ENCODE measurements at regions not wholly inside any gene's neighbourhood (a gene's known extent, or its start where the extent isn't known, plus 50 kb on each side); places are given as distances from the start of the nearest gene placed in this dataset.

DNA sequence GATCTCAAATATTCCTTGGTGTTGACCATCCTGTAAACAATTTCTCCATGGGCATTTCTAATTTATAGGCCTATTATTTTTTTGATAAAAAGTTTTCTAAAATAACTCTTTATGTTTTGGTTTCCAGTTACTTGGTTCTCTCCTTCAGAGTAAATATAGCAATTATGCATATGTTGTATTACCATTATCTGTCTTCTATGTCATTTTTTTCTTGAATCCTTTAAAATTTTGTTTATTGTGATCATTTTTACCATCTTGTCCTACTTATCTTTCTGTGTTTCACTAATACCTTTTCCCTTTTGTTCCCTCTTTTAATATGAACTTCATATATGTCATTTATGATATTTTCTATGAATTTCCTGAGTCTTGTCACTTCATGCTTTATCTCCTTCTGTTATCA lies 341.1 kb downstream of the PDCD6IP start:
- Histone ChIP-seq H3K79me2 (replicated peaks; ENCODE audit: insufficient read depth, low read length) (no peaks in the 10 kb centered on the region), H3K9me2 (ENCODE audit: insufficient read depth, low read length) (no peaks in the 10 kb centered on the region), H4K20me1 (ENCODE audit: insufficient read depth) (no peaks in the 10 kb centered on the region), H3K27ac (ENCODE audit: low read length) (no peak overlapping the region), H2AFZ (ENCODE audit: low read depth, low read length) (no peak overlapping the region), H3F3A (ENCODE audit: insufficient read depth, low read length, poor library complexity, severe bottlenecking) (no peaks in the 10 kb centered on the region), H3K4me3 (ENCODE audit: low read length) (no peak overlapping the region), H3K4me2 (ENCODE audit: low read length) (no peak overlapping the region), H3K27me3 (ENCODE audit: insufficient read depth, low read depth, low read length) (no peaks in the 10 kb centered on the region), H3K9ac (ENCODE audit: low read length) (no peak overlapping the region), H3K36me3 (ENCODE audit: insufficient read depth, low read length) (no peaks in the 10 kb centered on the region), H3K9me3 (ENCODE audit: low read length) (peaks cover 10% of the 10 kb centered on the region)
- TF ChIP-seq MXI1 (conservative IDR thresholded peaks at IDR 0.05; ENCODE audit: poor library complexity, severe bottlenecking) (no peak), POLR2AphosphoS5 (IDR thresholded peaks at IDR 0.05) (no peak), EP300 (conservative IDR thresholded peaks at IDR 0.05; ENCODE audit: poor library complexity, severe bottlenecking) (no peak), SMC3 (conservative IDR thresholded peaks at IDR 0.05; ENCODE audit: poor library complexity) (no peak)
- TF ChIP-seq, protein P1, sequence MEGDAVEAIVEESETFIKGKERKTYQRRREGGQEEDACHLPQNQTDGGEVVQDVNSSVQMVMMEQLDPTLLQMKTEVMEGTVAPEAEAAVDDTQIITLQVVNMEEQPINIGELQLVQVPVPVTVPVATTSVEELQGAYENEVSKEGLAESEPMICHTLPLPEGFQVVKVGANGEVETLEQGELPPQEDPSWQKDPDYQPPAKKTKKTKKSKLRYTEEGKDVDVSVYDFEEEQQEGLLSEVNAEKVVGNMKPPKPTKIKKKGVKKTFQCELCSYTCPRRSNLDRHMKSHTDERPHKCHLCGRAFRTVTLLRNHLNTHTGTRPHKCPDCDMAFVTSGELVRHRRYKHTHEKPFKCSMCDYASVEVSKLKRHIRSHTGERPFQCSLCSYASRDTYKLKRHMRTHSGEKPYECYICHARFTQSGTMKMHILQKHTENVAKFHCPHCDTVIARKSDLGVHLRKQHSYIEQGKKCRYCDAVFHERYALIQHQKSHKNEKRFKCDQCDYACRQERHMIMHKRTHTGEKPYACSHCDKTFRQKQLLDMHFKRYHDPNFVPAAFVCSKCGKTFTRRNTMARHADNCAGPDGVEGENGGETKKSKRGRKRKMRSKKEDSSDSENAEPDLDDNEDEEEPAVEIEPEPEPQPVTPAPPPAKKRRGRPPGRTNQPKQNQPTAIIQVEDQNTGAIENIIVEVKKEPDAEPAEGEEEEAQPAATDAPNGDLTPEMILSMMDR (IDR thresholded peaks at IDR 0.05; ENCODE audit: poor library complexity, severe bottlenecking), result no peak
- TF ChIP-seq, protein P2, sequence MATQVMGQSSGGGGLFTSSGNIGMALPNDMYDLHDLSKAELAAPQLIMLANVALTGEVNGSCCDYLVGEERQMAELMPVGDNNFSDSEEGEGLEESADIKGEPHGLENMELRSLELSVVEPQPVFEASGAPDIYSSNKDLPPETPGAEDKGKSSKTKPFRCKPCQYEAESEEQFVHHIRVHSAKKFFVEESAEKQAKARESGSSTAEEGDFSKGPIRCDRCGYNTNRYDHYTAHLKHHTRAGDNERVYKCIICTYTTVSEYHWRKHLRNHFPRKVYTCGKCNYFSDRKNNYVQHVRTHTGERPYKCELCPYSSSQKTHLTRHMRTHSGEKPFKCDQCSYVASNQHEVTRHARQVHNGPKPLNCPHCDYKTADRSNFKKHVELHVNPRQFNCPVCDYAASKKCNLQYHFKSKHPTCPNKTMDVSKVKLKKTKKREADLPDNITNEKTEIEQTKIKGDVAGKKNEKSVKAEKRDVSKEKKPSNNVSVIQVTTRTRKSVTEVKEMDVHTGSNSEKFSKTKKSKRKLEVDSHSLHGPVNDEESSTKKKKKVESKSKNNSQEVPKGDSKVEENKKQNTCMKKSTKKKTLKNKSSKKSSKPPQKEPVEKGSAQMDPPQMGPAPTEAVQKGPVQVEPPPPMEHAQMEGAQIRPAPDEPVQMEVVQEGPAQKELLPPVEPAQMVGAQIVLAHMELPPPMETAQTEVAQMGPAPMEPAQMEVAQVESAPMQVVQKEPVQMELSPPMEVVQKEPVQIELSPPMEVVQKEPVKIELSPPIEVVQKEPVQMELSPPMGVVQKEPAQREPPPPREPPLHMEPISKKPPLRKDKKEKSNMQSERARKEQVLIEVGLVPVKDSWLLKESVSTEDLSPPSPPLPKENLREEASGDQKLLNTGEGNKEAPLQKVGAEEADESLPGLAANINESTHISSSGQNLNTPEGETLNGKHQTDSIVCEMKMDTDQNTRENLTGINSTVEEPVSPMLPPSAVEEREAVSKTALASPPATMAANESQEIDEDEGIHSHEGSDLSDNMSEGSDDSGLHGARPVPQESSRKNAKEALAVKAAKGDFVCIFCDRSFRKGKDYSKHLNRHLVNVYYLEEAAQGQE (IDR thresholded peaks at IDR 0.05; ENCODE audit: borderline replicate concordance), result no peak

DNA sequence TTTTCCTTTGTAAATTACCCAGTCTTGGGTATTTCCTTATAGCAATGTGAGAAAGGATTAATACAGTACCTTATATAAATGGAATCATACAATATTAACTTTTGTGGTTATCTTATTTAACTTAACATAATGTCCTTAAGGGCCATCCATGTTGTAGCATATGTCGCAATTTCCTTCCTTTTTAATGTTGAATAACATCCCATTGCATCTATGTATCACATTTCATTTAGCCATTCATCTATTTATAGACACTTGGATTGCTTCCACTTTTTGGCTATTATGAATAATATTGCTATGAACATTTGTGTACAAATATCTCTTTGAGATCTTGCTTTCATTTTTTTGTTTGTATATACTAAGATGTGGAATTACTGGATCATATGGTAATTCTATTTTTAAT lies 342.2 kb downstream of the PDCD6IP start:
- no peak overlapping the region for H3K4me3 ChIP-seq (ENCODE audit: low read length)
- no peaks in the 10 kb centered on the region for H3K27me3 ChIP-seq (ENCODE audit: insufficient read depth, low read depth, low read length)
- no peaks in the 10 kb centered on the region for H3K9me2 ChIP-seq (ENCODE audit: insufficient read depth, low read length)
- H2AFZ ChIP-seq (ENCODE audit: low read depth, low read length), result no peak overlapping the region
- H3K27ac ChIP-seq (ENCODE audit: low read length), result no peak overlapping the region
- no peak for TF ChIP-seq SMC3 (conservative IDR thresholded peaks at IDR 0.05; ENCODE audit: poor library complexity)
- TF ChIP-seq, protein P2 (IDR thresholded peaks at IDR 0.05; ENCODE audit: borderline replicate concordance), result no peak
- TF ChIP-seq POLR2AphosphoS5 (IDR thresholded peaks at IDR 0.05), result no peak
- TF ChIP-seq RAD21 (conservative IDR thresholded peaks at IDR 0.05), result no peak
- TF ChIP-seq TAF1 (IDR thresholded peaks at IDR 0.05; ENCODE audit: low read depth), result no peak
- no peak for TF ChIP-seq EZH2 (IDR thresholded peaks at IDR 0.05; ENCODE audit: borderline replicate concordance, insufficient read depth, low read length, poor library complexity, severe bottlenecking)
- no peak for TF ChIP-seq MXI1 (conservative IDR thresholded peaks at IDR 0.05; ENCODE audit: poor library complexity, severe bottlenecking)
- TF ChIP-seq EP300 (conservative IDR thresholded peaks at IDR 0.05; ENCODE audit: poor library complexity, severe bottlenecking), result no peak
- TF ChIP-seq, protein P1 (IDR thresholded peaks at IDR 0.05; ENCODE audit: poor library complexity, severe bottlenecking), result no peak
- peaks cover 4% of the 10 kb centered on the region for H3K9me3 ChIP-seq (ENCODE audit: low read length)
- H3K79me2 ChIP-seq (replicated peaks; ENCODE audit: insufficient read depth, low read length), result no peaks in the 10 kb centered on the region
- no peak overlapping the region for H3K4me2 ChIP-seq (ENCODE audit: low read length)
- no peaks in the 10 kb centered on the region for H3F3A ChIP-seq (ENCODE audit: insufficient read depth, low read length, poor library complexity, severe bottlenecking)
- no peak overlapping the region for H3K9ac ChIP-seq (ENCODE audit: low read length)
- H4K20me1 ChIP-seq (ENCODE audit: insufficient read depth), result no peaks in the 10 kb centered on the region
- H3K36me3 ChIP-seq (ENCODE audit: insufficient read depth, low read length), result no peaks in the 10 kb centered on the region

Data from neural cell (in vitro differentiated cells).